Cardiac fibroblast (primary cell): ENCODE measurements at regions not wholly inside any gene's neighbourhood (a gene's known extent, or its start where the extent isn't known, plus 50 kb on each side); places are given as distances from the start of the nearest gene placed in this dataset.
"Not testable (repeated sequence)": the region's sequence is repeated elsewhere in the genome, so short reads cannot be mapped to it uniquely, and the experiment has no call there.

Experiments
- DNase-seq, 2 donors: peaks; one replicate each; pipeline versions ENCODE4 v3.0.0 to v3.0.0-alpha.2; 2010; ENCODE audit warnings: low read depth in 2 of 2
- H3K4me3 ChIP-seq, 2 donors: replicated peaks in 1 of 2; 1 replicate in 1 of 2; 2 replicates in 1 of 2; pipeline ENCODE4 v1.5.1; 2011; ENCODE audit warnings: low read depth in 2 of 2, low read length in 2 of 2, mild to moderate bottlenecking in 2 of 2, moderate library complexity in 1 of 2
- CTCF ChIP-seq: IDR thresholded peaks from one replicate; pipeline ENCODE4 v1.5.1; 2011; ENCODE audit warnings: low read depth, mild to moderate bottlenecking, low read length, inconsistent platforms

GRCh38 chr4:147284935-147285334, 196.0 kb upstream of the EDNRA start:
- H3K4me3 ChIP-seq: no peak overlapping the region
- TF ChIP-seq CTCF: no peak
- DNase-seq: no peak

DNA sequence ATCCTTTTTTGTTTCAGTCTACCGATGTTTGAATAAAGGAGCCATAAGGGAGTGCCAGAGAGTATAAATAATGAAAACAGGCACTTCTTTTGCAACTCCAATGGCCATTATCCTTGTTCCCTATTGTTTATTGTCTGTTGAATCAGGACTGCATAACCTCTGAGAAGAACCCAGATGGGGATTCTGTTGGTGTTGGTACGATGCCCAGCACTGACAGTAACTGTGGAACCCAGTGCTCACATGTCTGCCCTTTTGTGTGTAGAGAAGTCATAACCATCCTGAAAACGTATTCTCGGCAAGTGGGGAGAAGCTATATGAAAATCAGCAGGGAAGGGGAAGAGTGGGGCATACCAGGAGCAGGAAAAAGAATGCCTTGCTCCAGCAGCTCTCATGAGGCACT, 195.1 kb upstream of the EDNRA start:
- H3K4me3 ChIP-seq: no peak overlapping the region
- no peak for TF ChIP-seq CTCF
- peak; percentile 4 to 49 for DNase-seq

- TF ChIP-seq CTCF: no peak
- DNase-seq: peak in 1 of 2 donors; percentile 9
- no peak overlapping the region for H3K4me3 ChIP-seq
Measured at GRCh38 chr4:147286846-147287587, 193.9 kb upstream of the EDNRA start.

DNA sequence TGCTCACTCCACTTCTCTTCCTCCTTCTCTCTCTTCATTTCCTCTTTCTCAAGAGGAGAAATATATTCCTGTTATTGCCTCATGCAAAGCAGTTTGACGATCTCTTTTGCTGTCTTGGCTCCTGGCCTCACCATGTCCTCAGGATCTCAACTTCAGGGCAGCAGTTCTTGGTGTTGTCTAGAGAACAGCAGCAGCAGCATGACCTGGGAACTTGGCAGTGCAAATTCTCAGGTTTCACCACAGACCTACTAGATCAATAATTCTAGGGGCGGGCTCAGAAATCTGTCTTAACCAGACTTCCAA, 193.4 kb upstream of the EDNRA start:
- H3K4me3 ChIP-seq: no peak overlapping the region
- TF ChIP-seq CTCF: no peak
- peak; percentile 19 to 41 for DNase-seq

GRCh38 chr4:147288512-147288911, 192.4 kb upstream of the EDNRA start:
- no peak for TF ChIP-seq CTCF
- H3K4me3 ChIP-seq: no peak overlapping the region
- DNase-seq: peak in 1 of 2 donors; percentile 49

DNA sequence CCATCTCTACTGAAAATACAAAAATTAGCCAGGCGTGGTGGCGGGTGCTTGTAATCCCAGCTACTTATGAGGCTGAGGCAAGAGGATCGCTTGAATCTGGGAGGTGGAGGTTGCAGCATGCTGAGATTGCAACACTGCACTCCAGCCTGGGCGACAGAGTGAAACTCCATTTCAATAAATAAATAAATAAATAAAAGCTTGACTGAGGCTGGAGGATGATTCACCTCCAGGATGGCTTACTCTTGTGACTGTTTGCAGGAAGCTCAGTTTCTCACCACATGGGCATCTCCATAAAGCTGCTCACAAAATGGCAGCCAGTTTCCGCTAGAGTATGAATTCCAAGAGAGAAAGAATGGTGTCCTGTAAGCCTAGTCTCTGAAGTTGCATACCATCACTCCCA, 191.7 kb upstream of the EDNRA start:
- TF ChIP-seq CTCF: no peak
- peak in 1 of 2 donors; percentile 40 for DNase-seq
- no peak overlapping the region for H3K4me3 ChIP-seq

- not testable (repeated sequence) for DNase-seq, H3K4me3 ChIP-seq
Measured at GRCh38 chr4:147292604-147293313, 188.1 kb upstream of the EDNRA start.

GRCh38 chr4:147293314-147293677, 187.6 kb upstream of the EDNRA start:
- H3K4me3 ChIP-seq, DNase-seq: not testable (repeated sequence)
